ENCODE measurements at regions not wholly inside any gene's neighbourhood (a gene's known extent, or its start where the extent isn't known, plus 50 kb on each side); places are given as distances from the start of the nearest gene placed in this dataset.

DNA sequence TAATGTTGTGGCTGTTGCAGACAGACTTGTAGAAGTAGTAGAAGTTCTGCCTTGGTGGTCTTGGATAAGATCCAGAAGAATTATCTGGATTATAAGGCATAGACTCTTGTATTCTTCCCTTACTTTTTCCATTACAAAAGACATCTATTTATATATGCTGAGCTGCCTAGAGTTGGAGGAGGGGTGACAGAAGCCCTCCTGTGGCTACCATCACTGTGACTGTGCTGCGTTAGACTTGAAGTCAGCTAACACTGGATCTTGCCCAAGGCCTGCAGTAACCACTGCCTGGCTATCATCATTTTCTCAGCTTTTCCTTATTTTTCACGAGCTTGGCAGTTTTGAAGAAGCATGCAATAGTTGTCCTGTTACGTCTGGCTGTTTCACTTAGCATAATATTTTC, 684.8 kb upstream of the BCHE start:
- TF ChIP-seq, protein P1, sequence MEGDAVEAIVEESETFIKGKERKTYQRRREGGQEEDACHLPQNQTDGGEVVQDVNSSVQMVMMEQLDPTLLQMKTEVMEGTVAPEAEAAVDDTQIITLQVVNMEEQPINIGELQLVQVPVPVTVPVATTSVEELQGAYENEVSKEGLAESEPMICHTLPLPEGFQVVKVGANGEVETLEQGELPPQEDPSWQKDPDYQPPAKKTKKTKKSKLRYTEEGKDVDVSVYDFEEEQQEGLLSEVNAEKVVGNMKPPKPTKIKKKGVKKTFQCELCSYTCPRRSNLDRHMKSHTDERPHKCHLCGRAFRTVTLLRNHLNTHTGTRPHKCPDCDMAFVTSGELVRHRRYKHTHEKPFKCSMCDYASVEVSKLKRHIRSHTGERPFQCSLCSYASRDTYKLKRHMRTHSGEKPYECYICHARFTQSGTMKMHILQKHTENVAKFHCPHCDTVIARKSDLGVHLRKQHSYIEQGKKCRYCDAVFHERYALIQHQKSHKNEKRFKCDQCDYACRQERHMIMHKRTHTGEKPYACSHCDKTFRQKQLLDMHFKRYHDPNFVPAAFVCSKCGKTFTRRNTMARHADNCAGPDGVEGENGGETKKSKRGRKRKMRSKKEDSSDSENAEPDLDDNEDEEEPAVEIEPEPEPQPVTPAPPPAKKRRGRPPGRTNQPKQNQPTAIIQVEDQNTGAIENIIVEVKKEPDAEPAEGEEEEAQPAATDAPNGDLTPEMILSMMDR (IDR thresholded peaks at IDR 0.05), result no peak
- TF ChIP-seq POLR2A (IDR thresholded peaks at IDR 0.05), result no peak

Measured in vagina (tissue), 2 donors.